Hepatocyte (in vitro differentiated cells): ENCODE measurements at regions not wholly inside any gene's neighbourhood (a gene's known extent, or its start where the extent isn't known, plus 50 kb on each side); places are given as distances from the start of the nearest gene placed in this dataset.

ENCODE experiments used
- DNase-seq: peaks from one replicate; pipeline ENCODE4 v3.0.0-alpha.2; 2016; ENCODE audit warnings: low spot score
- H2AFZ ChIP-seq: fragments of 200-600 bp; sonication (generic); 2 replicates; pipeline ENCODE4 v1.6.0; 2016; ENCODE audit warnings: antibody characterized with exemption, mild to moderate bottlenecking
- H3K27ac ChIP-seq: fragments of 200-600 bp; sonication (generic); 2 replicates; pipeline ENCODE4 v1.5.1; 2016; ENCODE audit warnings: mild to moderate bottlenecking
- H3K27me3 ChIP-seq: fragments of 200-600 bp; sonication (generic); 2 replicates; pipeline ENCODE4 v1.6.1; 2016
- H3K36me3 ChIP-seq: fragments of 200-600 bp; sonication (generic); replicated peaks from 2 replicates; pipeline ENCODE4 v1.5.1; 2016; ENCODE audit warnings: low read depth; ENCODE audit not compliant: insufficient read depth
- H3K4me1 ChIP-seq: fragments of 200-600 bp; sonication (generic); 2 replicates; pipeline ENCODE4 v1.5.1; 2016; ENCODE audit warnings: mild to moderate bottlenecking, moderate library complexity; ENCODE audit not compliant: insufficient read depth
- H3K4me2 ChIP-seq: fragments of 200-600 bp; sonication (generic); 2 replicates; pipeline ENCODE4 v1.6.0; 2016
- H3K4me3 ChIP-seq: fragments of 200-600 bp; sonication (generic); 2 replicates; pipeline ENCODE4 v1.5.1; 2016; ENCODE audit warnings: mild to moderate bottlenecking
- H3K79me2 ChIP-seq: fragments of 200-600 bp; sonication (generic); 2 replicates; pipeline ENCODE4 v1.6.0; 2017; ENCODE audit warnings: mild to moderate bottlenecking
- H3K9me2 ChIP-seq: fragments of 200-600 bp; sonication (generic); replicated peaks from 2 replicates; pipeline ENCODE4 v1.6.0; 2017; ENCODE audit warnings: mild to moderate bottlenecking; ENCODE audit not compliant: insufficient read depth
- H3K9me3 ChIP-seq: fragments of 200-600 bp; sonication (generic); 2 replicates; pipeline ENCODE4 v1.5.1; 2016; ENCODE audit warnings: low read depth, mild to moderate bottlenecking
- H4K20me1 ChIP-seq: fragments of 200-600 bp; sonication (generic); 2 replicates; pipeline ENCODE4 v1.6.0; 2016; ENCODE audit warnings: mild to moderate bottlenecking; ENCODE audit not compliant: insufficient read depth, poor library complexity, severe bottlenecking
- CTCF ChIP-seq: fragments of 200-600 bp; sonication (generic); IDR thresholded peaks from 2 replicates; pipeline ENCODE4 v1.5.1; 2016; ENCODE audit warnings: antibody characterized with exemption, mild to moderate bottlenecking; ENCODE audit not compliant: poor library complexity
- EZH2 ChIP-seq: fragments of 200-600 bp; sonication (generic); IDR thresholded peaks from 2 replicates; pipeline ENCODE4 v1.6.1; 2016; ENCODE audit warnings: antibody characterized with exemption, mild to moderate bottlenecking, borderline replicate concordance
- EZH2phosphoT487 ChIP-seq: fragments of 200-600 bp; sonication (generic); IDR thresholded peaks from one replicate; pipeline ENCODE4 v1.6.1; 2018; ENCODE audit warnings: antibody characterized with exemption, mild to moderate bottlenecking, low read depth, moderate library complexity; ENCODE audit not compliant: unreplicated experiment, severe bottlenecking
- WGBS: methylation state at CpG from one replicate; pipeline ENCODE4 v1.1.6; 2016; ENCODE audit warnings: low lambda C conversion rate; ENCODE audit errors: missing lambda C conversion rate; 5-methylcytosine and 5-hydroxymethylcytosine counted together

- H3K4me3 ChIP-seq, result no peak overlapping the region
- peak overlapping the region; percentile 31 for H3K27ac ChIP-seq
- no peak overlapping the region for H2AFZ ChIP-seq
- no peaks in the 10 kb centered on the region for H3K27me3 ChIP-seq
- H3K4me2 ChIP-seq, result no peak overlapping the region
- TF ChIP-seq EZH2 (no peak), EZH2phosphoT487 (no peak), CTCF (no peak)
- DNase-seq, result peak; percentile 40
- no peaks in the 10 kb centered on the region for H4K20me1 ChIP-seq
- H3K9me2 ChIP-seq, result no peaks in the 10 kb centered on the region
- 58% methylated on average over 2 of the region's 2 CpGs for WGBS
- H3K79me2 ChIP-seq, result no peaks in the 10 kb centered on the region
- no peaks in the 10 kb centered on the region for H3K36me3 ChIP-seq
- H3K4me1 ChIP-seq, result peaks cover 31% of the 10 kb centered on the region
- no peaks in the 10 kb centered on the region for H3K9me3 ChIP-seq
Measured at GRCh38 chr6:15996030-15996429, 132.9 kb upstream of the MYLIP start.

GRCh38 chr6:15995493-15995892 is 133.4 kb upstream of the MYLIP start:
- WGBS, result 86% methylated on average over 2 of the region's 2 CpGs
- DNase-seq, result no peak
- Histone ChIP-seq H3K4me1 (peaks cover 31% of the 10 kb centered on the region), H2AFZ (no peak overlapping the region), H3K27ac (peak overlapping the region; percentile 31), H3K79me2 (no peaks in the 10 kb centered on the region), H4K20me1 (no peaks in the 10 kb centered on the region), H3K36me3 (no peaks in the 10 kb centered on the region), H3K4me3 (no peak overlapping the region), H3K9me2 (no peaks in the 10 kb centered on the region), H3K9me3 (no peaks in the 10 kb centered on the region), H3K27me3 (no peaks in the 10 kb centered on the region), H3K4me2 (no peak overlapping the region)
- no peak for TF ChIP-seq CTCF
- TF ChIP-seq EZH2, result no peak
- TF ChIP-seq EZH2phosphoT487, result no peak

- H3K4me3 ChIP-seq, result no peak overlapping the region
- peaks cover 31% of the 10 kb centered on the region for H3K4me1 ChIP-seq
- H4K20me1 ChIP-seq, result no peaks in the 10 kb centered on the region
- H3K9me2 ChIP-seq, result no peaks in the 10 kb centered on the region
- WGBS, result 69% methylated on average over 8 of the region's 8 CpGs
- H3K9me3 ChIP-seq, result no peaks in the 10 kb centered on the region
- DNase-seq, result no peak
- H3K27me3 ChIP-seq, result no peaks in the 10 kb centered on the region
- H2AFZ ChIP-seq, result no peak overlapping the region
- TF ChIP-seq CTCF, result no peak
- H3K36me3 ChIP-seq, result no peaks in the 10 kb centered on the region
- peak overlapping the region; percentile 31 for H3K27ac ChIP-seq
- H3K4me2 ChIP-seq, result no peak overlapping the region
- no peaks in the 10 kb centered on the region for H3K79me2 ChIP-seq
Measured at GRCh38 chr6:15994814-15995459, 133.9 kb upstream of the MYLIP start.
